Neutrophil (primary cell): ENCODE measurements at regions not wholly inside any gene's neighbourhood (a gene's known extent, or its start where the extent isn't known, plus 50 kb on each side); places are given as distances from the start of the nearest gene placed in this dataset.
"Not testable (repeated sequence)": the region's sequence is repeated elsewhere in the genome, so short reads cannot be mapped to it uniquely, and the experiment has no call there.

Source experiments
- H3K27ac ChIP-seq: fragments of 200-600 bp; sonication (generic); 2 replicates; pipeline ENCODE4 v1.5.1; 2016; ENCODE audit warnings: mild to moderate bottlenecking, moderate library complexity
- H3K27me3 ChIP-seq: fragments of 200-600 bp; sonication (generic); 2 replicates; pipeline ENCODE4 v1.6.0; 2016; ENCODE audit warnings: mild to moderate bottlenecking
- H3K36me3 ChIP-seq: fragments of 200-600 bp; sonication (generic); 2 replicates; pipeline ENCODE4 v1.5.1; 2017
- H3K4me1 ChIP-seq, 2 experiments: fragments of 200-600 bp in 1 of 2; sonication (generic) in 1 of 2; 1 replicate in 1 of 2; 2 replicates in 1 of 2; pipeline versions ENCODE4 v1.5.1 to v1.6.1; 2013 to 2016; ENCODE audit warnings: low read depth in 1 of 2, low read length in 1 of 2, mild to moderate bottlenecking in 1 of 2, moderate library complexity in 1 of 2; ENCODE audit not compliant: control insufficient read depth in 1 of 2, insufficient read depth in 1 of 2
- H3K4me3 ChIP-seq, 2 experiments: fragments of 200-600 bp in 1 of 2; sonication (generic) in 1 of 2; 1 replicate in 1 of 2; 2 replicates in 1 of 2; pipeline ENCODE4 v1.5.1; 2013 to 2016; ENCODE audit warnings: low read depth in 1 of 2, low read length in 1 of 2, mild to moderate bottlenecking in 1 of 2, moderate library complexity in 1 of 2
- H3K9me3 ChIP-seq: fragments of 200-600 bp; sonication (generic); 2 replicates; pipeline ENCODE4 v1.5.1; 2016
- TF ChIP-seq, protein P1 (sequence below): fragments of 200-600 bp; sonication (generic); IDR thresholded peaks from 2 replicates; pipeline ENCODE4 v1.5.1; 2016; ENCODE audit warnings: antibody characterized with exemption

DNA sequence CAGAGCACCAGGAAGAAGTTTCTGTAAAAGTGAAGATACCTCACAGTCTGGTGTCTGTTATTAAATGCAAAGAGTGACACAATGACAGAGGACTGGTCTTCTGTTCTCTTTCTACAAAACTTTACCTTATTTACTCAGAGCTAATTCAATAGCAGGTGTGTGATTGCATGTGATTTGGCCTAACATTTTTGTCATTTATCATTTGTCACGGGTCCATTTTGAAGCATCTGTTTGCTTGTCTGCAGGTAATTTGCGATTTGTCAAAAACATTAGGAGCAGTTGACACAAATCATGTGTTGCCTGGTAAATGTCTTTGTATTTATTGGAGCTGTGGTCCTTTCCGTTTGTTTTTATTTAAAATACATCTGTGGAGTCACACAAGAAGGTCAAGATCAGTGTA lies 1232.4 kb downstream of the STIM2 start:
- Histone ChIP-seq H3K9me3 (no peaks in the 10 kb centered on the region), H3K4me1 (no peaks in the 10 kb centered on the region), H3K27me3 (no peaks in the 10 kb centered on the region), H3K4me3 (no peak overlapping the region), H3K27ac (no peak overlapping the region), H3K36me3 (no peaks in the 10 kb centered on the region)
- TF ChIP-seq, protein P1, sequence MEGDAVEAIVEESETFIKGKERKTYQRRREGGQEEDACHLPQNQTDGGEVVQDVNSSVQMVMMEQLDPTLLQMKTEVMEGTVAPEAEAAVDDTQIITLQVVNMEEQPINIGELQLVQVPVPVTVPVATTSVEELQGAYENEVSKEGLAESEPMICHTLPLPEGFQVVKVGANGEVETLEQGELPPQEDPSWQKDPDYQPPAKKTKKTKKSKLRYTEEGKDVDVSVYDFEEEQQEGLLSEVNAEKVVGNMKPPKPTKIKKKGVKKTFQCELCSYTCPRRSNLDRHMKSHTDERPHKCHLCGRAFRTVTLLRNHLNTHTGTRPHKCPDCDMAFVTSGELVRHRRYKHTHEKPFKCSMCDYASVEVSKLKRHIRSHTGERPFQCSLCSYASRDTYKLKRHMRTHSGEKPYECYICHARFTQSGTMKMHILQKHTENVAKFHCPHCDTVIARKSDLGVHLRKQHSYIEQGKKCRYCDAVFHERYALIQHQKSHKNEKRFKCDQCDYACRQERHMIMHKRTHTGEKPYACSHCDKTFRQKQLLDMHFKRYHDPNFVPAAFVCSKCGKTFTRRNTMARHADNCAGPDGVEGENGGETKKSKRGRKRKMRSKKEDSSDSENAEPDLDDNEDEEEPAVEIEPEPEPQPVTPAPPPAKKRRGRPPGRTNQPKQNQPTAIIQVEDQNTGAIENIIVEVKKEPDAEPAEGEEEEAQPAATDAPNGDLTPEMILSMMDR, result no peak

DNA sequence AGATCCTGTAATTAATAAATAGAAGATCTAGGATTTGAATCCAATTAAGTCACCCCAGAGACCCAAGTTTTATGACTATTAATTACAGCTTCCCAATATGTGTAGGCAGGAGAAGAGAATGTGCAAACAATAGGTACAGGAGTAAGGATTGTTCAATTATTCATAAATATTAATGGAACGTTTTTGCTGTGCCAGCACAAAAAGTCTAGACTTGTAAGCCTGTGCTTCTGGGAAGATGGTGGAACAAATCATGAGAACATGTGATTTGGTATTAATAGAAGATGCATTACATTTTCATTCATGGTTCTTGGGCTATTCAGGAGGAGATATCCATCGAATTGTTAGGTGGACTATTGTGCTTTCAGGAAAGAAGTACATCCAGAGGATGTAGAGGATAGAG lies 1240.9 kb downstream of the STIM2 start:
- Histone ChIP-seq H3K4me1 (no peaks in the 10 kb centered on the region), H3K27ac (no peak overlapping the region), H3K36me3 (no peaks in the 10 kb centered on the region), H3K27me3 (no peaks in the 10 kb centered on the region), H3K9me3 (no peaks in the 10 kb centered on the region), H3K4me3 (no peak overlapping the region)
- TF ChIP-seq, protein P1, result no peak

DNA sequence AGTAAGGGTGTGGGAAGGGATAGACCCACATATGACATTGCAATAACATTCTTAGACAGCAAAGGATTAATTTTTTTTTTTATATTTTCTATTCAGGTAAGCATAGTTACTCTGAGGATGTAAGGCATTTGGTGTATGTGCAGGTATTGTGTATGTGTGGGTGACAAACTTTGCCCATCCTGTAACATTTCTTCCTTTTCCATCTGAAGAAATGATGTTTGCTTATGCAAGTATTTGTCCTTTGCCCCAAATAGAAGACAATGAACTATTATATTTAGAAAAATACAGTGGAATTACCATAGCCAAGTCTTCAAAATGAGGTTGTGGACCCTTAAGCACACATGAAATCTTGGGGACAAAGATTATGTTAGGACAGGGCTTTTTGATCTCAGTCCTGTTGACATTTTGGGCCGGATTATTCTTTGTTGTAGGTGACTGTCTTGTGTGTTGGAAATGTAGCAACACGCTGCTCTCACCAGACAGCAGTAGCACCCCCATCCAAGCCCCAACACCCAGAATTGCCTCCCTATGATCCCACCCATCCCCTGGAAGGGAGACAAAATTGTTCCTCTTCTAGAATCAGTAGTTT lies 1244.7 kb downstream of the STIM2 start:
- Histone ChIP-seq H3K27ac (no peak overlapping the region), H3K27me3 (no peaks in the 10 kb centered on the region), H3K4me1 (no peaks in the 10 kb centered on the region), H3K36me3 (no peaks in the 10 kb centered on the region), H3K4me3 (no peak overlapping the region), H3K9me3 (no peaks in the 10 kb centered on the region)
- TF ChIP-seq, protein P1, result no peak

DNA sequence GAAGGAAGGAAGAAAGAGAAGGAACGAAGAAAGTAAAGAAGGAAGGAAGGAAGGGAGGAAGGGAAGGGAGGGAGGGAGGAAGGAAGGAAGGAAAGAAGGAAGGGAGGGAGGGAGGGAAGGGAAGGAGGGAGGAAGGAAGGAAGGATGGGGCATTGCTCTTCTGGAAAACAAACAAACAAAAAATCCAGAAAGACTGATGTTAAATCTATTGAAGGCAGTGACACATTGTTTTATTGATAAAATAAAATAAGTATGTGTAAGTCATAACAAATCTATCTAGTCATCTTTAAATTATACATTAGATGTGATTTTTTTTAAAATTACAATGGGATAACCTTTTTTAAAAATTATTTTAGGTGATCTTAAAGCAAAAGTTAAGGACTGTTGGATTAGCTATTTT lies 1245.5 kb downstream of the STIM2 start:
- TF ChIP-seq, protein P1, result no peak
- H3K4me3 ChIP-seq, result no peak overlapping the region
- no peaks in the 10 kb centered on the region for H3K9me3 ChIP-seq
- no peak overlapping the region for H3K27ac ChIP-seq
- no peaks in the 10 kb centered on the region for H3K27me3 ChIP-seq
- no peaks in the 10 kb centered on the region for H3K4me1 ChIP-seq
- H3K36me3 ChIP-seq, result no peaks in the 10 kb centered on the region

DNA sequence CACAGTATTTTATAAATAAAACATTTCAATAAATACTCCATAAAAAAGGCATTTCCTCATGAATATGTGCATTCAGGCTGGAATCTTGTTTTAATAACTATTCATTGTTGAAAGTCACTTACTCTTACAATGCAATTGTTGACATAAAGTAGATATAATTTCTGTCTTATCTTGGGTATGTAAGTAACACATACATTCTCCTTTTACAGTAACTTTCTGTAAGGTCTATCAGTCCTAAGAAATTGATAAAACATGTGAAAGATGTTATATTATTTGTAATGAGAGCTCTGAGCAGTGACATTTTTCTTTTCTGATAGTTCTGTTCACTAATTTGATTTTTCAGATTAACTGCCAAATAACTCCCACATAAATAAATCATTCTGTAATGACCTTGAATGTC lies 1249.2 kb downstream of the STIM2 start:
- H3K4me1 ChIP-seq, result no peaks in the 10 kb centered on the region
- no peaks in the 10 kb centered on the region for H3K27me3 ChIP-seq
- H3K36me3 ChIP-seq, result no peaks in the 10 kb centered on the region
- no peak overlapping the region for H3K4me3 ChIP-seq
- no peak overlapping the region for H3K27ac ChIP-seq
- TF ChIP-seq, protein P1, result no peak
- H3K9me3 ChIP-seq, result no peaks in the 10 kb centered on the region

DNA sequence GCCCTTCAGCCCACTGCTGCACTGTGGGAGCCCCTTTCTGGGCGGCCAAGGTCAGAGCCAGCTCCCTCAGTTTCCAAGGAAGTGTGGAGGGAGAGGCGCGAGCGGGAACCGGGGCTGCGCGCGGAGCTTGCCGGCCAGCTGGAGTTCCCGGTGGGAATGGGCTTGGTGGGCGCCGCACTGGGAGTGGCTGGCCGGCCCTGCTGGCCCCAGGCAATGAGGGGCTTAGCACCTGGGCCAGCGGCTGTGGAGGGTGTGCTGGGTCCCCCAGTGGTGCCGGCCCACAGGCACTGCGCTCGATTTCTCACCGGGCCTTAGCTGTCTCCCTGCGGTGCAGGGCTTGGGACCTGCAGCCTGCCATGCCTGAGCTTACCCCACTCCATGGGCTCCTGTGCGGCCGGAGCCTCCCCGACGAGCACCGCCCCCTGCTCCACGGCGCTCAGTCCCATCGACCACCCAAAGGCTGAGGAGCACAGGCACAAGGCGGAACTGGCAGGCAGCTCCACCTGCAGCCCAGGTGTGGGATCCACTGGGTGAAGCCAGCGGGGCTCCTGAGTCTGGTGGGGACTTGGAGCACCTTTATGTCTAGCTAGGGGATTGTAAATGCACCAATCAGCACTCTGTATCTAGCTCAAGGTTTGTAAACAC lies 1252.2 kb downstream of the STIM2 start:
- not testable (repeated sequence) for H3K4me3 ChIP-seq, H3K4me1 ChIP-seq, H3K9me3 ChIP-seq, H3K36me3 ChIP-seq, H3K27ac ChIP-seq, H3K27me3 ChIP-seq

DNA sequence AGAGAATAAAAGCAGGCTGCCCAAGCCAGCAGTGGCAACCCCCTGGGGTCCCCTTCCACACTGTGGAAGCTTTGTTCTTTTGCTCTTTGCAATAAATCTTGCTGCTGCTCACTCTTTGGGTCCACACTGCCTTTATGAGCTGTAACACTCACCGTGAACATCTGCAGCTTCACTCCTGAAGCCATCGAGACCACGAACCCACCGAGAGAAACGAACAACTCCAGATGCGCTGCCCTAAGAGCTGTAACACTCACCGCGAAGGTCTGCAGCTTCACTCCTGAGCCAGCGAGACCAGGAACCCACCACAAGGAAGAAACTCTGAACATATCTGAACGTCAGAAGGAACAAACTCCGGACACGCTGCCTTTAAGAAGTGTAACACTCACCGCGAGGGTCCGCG lies 1252.9 kb downstream of the STIM2 start:
- H3K36me3 ChIP-seq, H3K9me3 ChIP-seq, H3K4me3 ChIP-seq, H3K27me3 ChIP-seq, H3K4me1 ChIP-seq, H3K27ac ChIP-seq: not testable (repeated sequence)

DNA sequence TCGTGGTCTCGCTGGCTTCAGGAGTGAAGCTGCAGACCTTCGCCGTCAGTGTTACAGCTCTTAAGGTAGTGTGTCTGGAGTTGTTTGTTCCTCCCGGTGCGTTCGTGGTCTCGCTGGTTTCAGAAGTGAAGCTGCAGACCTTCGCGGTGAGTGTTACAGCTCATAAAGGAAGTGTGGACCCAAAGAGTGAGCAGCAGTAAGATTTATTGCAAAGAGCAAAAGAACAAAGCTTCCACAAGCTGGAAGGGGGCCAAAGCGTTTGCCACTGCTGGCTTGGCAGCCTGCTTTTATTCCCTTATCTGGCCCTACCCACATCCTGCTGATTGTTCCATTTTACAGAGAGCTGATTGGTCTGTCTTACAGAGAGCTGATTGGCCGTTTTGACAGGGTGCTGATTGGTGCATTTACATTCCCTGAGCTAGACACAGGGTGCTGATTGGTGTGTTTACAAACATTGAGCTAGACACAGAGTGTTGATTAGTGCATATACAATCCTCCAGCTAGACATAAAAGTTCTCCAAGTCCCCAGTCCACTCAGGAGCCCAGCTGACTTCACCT lies 1256.0 kb downstream of the STIM2 start:
- not testable (repeated sequence) for H3K9me3 ChIP-seq, H3K27ac ChIP-seq, H3K4me1 ChIP-seq, H3K36me3 ChIP-seq, H3K4me3 ChIP-seq, H3K27me3 ChIP-seq
